HG02973 (cell line): ENCODE measurements at regions not wholly inside any gene's neighbourhood (a gene's known extent, or its start where the extent isn't known, plus 50 kb on each side); places are given as distances from the start of the nearest gene placed in this dataset.
A peak's percentile ranks its signal among the peaks of the same experiment; 100 is the strongest.

Experiments used
- ATAC-seq: cut with Tn5 transposase; IDR thresholded peaks from one replicate; pipeline ENCODE4 v1.9.1; 2021; ENCODE audit warnings: moderate library complexity; ENCODE audit not compliant: unreplicated experiment

- ATAC-seq, result no peak
These were observed 1900.8 kb downstream of the MRPL39 start for GRCh38 chr21:23706431-23706830.

DNA sequence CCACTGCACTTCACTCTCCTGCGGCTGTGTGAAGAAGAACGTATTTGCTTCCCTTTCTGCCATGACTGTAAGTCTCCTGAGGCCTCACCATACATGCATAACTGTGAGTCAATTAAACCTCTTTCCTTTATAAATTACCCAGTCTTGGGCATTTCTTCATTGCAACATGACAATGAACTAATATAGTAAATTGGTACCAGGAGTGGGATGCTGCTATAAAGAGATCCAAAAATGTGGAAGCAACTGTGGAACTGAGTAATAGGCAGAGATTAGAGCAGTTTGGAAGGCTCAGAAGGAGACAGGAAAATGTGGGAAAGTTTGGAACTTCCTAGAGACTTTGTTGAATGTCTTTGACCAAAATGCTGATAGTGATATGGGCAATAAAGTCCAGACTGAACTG, 1907.9 kb downstream of the MRPL39 start:
- ATAC-seq, result no peak

GRCh38 chr21:23698619-23699018, 1908.7 kb downstream of the MRPL39 start:
- ATAC-seq, result no peak

DNA sequence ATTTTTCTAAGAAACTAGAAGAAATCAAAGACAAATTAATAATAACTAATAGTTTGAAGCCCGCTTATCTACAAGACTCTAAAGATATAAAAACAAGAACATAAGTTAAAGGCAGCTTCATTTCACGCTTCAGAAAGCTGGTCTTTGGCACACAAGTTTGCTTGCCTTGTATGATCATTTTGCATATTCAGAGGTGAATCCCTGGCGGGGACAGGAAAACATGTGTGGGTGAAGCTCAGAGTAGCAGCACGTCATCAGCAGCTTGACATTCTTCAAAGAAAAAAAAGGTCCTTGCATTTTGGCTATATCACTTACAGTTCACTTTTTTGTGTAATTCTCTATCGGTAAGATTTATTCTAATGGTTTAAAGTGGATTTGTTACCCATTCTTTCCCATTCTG, 1911.8 kb downstream of the MRPL39 start:
- ATAC-seq, result peak; percentile 53

DNA sequence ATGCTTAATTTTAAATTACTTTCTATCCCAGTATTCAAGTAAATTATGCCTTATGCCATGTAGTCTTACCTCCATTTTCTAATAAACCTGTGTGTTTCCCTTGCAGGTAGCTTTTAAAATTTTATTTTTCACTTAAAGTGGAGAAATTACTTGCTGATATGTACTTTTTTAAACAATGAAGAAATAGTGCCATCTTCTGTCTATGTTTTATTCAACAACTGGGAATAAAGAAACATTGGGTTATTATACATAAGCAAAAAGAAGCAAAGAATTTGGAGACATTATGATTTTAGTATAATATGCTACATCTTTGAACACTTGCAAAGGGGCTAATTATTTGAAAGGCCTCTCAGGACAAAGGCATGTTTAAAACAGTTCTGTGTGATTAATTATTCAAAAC, 1912.9 kb downstream of the MRPL39 start:
- ATAC-seq, result no peak

DNA sequence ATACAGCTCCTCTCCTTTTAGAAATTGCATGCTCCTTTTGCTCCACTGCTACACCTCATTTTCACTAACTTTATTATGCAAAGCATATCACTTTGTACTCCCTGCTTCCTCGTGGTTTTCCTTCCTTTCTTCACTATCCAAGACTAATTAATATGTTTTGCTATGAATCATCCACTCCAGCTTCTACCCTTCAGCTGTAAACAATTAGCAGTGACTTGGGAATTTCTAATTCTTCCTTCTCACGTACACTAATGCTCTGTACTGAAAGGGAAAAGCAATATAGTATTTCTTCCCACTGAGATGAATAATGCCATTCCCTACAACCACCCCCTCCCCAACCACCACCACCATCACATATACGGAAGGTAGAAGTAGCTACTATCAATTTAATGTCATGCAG, 1917.0 kb downstream of the MRPL39 start:
- ATAC-seq, result no peak

GRCh38 chr21:23686737-23687523, 1920.4 kb downstream of the MRPL39 start:
- ATAC-seq, result no peak

DNA sequence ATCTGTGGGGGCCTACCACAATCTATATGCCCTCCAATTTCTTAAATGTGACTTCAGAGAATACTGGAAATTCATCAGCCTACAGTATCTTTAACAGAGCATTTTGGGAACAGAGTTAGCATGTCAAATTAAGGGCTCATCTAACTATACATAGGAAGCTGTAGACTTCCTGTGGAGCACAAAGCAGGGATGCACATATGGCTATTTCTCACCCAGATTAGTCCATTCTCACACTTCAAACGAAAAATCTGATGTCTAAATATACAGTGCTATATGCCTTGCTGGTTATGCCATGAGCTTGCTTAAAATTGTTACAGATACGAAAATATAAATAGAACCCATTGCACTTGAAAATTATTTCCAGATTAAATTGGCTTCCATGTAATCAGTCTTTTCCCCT, 1922.8 kb downstream of the MRPL39 start:
- ATAC-seq, result no peak

DNA sequence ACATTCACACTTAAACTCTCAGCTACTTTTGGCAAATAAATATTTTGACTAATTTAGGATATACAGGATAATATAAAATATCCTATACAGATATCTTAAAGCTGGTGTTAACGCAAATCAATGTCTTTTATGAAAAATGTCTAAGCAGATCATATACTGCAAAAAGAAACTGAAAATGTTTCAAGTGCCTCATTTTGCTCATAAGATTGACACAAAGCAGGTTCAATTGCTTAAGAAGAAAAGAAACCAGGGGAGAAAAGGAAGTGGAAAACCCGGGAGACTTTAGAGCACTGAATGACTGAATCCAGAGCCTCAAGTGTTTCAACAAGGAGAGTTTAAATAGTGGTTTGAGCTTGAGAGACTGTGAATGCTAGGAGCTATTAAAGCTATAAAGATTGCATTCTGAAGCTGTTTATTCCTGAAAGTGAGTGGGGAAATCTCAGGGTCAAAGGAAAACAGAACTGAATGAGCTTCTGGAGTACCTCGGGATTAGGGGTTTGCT, 1943.0 kb downstream of the MRPL39 start:
- no peak for ATAC-seq

DNA sequence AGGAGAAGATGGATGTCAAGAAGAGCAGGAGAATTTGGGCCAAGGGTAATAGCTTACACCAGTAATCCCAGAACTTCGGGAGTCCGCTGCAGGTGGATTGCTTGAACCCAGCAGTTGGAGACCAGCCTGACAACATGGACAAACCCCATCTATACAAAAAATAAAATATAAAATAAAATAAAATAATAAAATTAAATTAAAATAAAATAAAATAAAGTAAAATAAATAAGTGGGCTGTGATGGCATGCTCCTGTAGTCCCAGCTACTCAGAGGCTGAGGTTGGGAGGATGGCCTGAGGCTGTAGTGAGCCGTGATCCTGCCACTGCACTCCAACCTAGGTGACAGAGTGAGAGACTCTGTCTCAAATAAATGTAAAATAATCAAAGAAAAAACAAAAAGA, 1946.7 kb downstream of the MRPL39 start:
- no peak for ATAC-seq

DNA sequence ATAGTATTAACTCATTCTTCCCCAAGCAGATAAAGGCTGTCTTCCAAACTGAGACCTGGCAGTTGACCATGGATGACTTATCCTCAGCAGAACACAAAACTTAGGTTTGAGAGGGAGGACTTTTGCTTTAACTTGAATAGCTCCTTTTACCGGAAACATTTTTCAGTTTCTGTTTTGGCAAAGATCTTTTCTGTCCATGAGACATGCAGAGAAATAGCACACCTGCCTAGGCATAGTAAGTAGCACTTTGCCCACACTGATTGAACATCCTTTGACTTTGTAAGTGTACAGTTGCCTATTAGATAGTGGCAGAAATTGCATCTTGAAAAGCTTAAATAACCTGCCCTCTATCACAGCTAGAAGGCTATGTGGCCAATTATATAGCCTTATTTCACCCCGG, 1962.5 kb downstream of the MRPL39 start:
- no peak for ATAC-seq

GRCh38 chr21:23639721-23640120, 1967.6 kb downstream of the MRPL39 start:
- no peak for ATAC-seq

- no peak for ATAC-seq
These were observed 1969.1 kb downstream of the MRPL39 start for GRCh38 chr21:23638131-23638695.

- ATAC-seq, result no peak
These were observed 1973.8 kb downstream of the MRPL39 start for GRCh38 chr21:23633447-23633940.

GRCh38 chr21:23624281-23624680, 1983.0 kb downstream of the MRPL39 start:
- no peak for ATAC-seq

- ATAC-seq, result no peak
These were observed 1994.3 kb downstream of the MRPL39 start for GRCh38 chr21:23613014-23613413.

- no peak for ATAC-seq
These were observed 1995.1 kb downstream of the MRPL39 start for GRCh38 chr21:23612210-23612609.

GRCh38 chr21:23607782-23608431, 1999.4 kb downstream of the MRPL39 start:
- no peak for ATAC-seq

DNA sequence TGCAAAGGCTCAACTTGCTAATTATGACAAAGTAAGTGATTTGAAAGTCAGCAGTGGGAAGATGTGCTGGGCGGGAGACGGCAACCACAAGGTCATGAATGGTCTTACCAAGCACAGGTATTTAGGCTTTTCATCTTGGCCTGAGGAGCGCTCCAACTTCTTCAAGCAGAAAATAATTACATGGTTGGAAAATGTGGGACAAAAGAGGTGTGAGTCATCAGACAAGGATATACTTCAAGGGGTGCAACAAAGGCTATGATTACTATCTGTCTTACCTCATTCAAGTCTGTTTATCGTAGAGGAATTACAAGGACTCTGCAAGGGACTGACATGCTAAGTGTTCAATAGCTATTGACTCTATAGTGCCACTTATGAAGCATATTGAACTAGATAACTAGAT, 2005.7 kb downstream of the MRPL39 start:
- no peak for ATAC-seq

GRCh38 chr21:23593582-23593981, 2013.7 kb downstream of the MRPL39 start:
- no peak for ATAC-seq

DNA sequence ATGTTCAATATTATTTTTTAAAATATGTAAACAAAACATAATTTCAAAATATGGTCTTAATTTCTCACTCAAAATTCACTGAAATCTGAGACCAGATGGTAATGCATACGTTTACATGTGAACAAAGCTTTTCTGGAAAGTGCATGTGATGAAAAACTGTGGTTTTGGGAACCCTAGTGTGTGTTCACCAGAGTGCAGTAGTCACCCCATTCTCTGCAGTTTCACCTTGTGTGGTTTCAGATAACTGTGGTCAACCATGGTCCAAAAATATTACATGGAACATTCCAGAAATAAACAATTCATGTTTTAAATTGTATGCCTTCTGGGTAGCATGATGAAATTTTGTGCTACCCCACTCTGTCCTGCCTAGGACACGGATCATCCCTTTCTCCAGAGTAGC, 2021.9 kb downstream of the MRPL39 start:
- no peak for ATAC-seq

GRCh38 chr21:23579573-23579972, 2027.7 kb downstream of the MRPL39 start:
- ATAC-seq, result no peak
